Chondrocyte (in vitro differentiated cells): ENCODE measurements at regions not wholly inside any gene's neighbourhood (a gene's known extent, or its start where the extent isn't known, plus 50 kb on each side); places are given as distances from the start of the nearest gene placed in this dataset.

ENCODE experiments used
- DNase-seq: peaks from one replicate; pipeline ENCODE4 v3.0.0; 2021; ENCODE audit warnings: mixed read lengths, low spot score
- H3K27ac Mint-ChIP-seq: one replicate; pipeline ENCODE4 v1.8.0; 2021; ENCODE audit warnings: mild to moderate bottlenecking, moderate library complexity, mixed read lengths; ENCODE audit not compliant: unreplicated experiment
- H3K27me3 Mint-ChIP-seq: 2 replicates; pipeline ENCODE4 v1.8.0; 2021; ENCODE audit warnings: low read depth, mixed read lengths
- H3K36me3 Mint-ChIP-seq: 2 replicates; pipeline ENCODE4 v1.8.0; 2021; ENCODE audit warnings: low read depth, mixed read lengths
- H3K4me1 Mint-ChIP-seq: 2 replicates; pipeline ENCODE4 v1.8.0; 2021; ENCODE audit warnings: low read depth, mild to moderate bottlenecking, mixed read lengths
- H3K4me3 Mint-ChIP-seq: one replicate; pipeline ENCODE4 v1.8.0; 2021; ENCODE audit warnings: mild to moderate bottlenecking, moderate library complexity, mixed read lengths; ENCODE audit not compliant: unreplicated experiment
- H3K9me3 Mint-ChIP-seq: 2 replicates; pipeline ENCODE4 v1.8.0; 2021; ENCODE audit warnings: low read depth, mixed read lengths
- TF ChIP-seq, protein P1 (sequence below): fragments of 200-600 bp; sonication (generic); IDR thresholded peaks from 2 replicates; pipeline ENCODE4 v1.5.0; 2021; ENCODE audit warnings: antibody characterized with exemption, mild to moderate bottlenecking, moderate library complexity

DNA sequence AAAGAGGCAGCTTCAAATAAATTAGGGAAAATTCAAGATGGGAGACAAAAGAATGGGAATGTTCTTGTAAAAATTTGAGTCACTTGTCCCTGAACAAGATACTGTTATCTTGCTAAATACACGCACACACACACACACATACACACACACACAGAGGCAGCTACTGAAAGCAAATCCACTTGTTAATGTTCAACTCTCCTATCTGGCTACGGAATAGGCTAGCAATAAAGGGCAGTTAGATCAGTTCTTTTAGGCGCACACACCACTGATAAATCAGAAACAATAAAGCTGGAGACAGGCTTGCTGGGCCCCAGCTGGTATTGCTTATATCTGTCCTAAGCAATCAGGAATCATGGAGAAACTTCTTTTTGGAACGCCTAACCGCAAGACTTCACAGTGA lies 461.6 kb downstream of the BCL11A start:
- TF ChIP-seq, protein P1, sequence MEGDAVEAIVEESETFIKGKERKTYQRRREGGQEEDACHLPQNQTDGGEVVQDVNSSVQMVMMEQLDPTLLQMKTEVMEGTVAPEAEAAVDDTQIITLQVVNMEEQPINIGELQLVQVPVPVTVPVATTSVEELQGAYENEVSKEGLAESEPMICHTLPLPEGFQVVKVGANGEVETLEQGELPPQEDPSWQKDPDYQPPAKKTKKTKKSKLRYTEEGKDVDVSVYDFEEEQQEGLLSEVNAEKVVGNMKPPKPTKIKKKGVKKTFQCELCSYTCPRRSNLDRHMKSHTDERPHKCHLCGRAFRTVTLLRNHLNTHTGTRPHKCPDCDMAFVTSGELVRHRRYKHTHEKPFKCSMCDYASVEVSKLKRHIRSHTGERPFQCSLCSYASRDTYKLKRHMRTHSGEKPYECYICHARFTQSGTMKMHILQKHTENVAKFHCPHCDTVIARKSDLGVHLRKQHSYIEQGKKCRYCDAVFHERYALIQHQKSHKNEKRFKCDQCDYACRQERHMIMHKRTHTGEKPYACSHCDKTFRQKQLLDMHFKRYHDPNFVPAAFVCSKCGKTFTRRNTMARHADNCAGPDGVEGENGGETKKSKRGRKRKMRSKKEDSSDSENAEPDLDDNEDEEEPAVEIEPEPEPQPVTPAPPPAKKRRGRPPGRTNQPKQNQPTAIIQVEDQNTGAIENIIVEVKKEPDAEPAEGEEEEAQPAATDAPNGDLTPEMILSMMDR, result no peak
- H3K9me3 Mint-ChIP-seq, result no peaks in the 10 kb centered on the region
- no peaks in the 10 kb centered on the region for H3K36me3 Mint-ChIP-seq
- no peaks in the 10 kb centered on the region for H3K4me1 Mint-ChIP-seq
- DNase-seq, result no peak
- H3K4me3 Mint-ChIP-seq, result no peak overlapping the region
- peaks cover 1% of the 10 kb centered on the region for H3K27me3 Mint-ChIP-seq
- no peak overlapping the region for H3K27ac Mint-ChIP-seq

DNA sequence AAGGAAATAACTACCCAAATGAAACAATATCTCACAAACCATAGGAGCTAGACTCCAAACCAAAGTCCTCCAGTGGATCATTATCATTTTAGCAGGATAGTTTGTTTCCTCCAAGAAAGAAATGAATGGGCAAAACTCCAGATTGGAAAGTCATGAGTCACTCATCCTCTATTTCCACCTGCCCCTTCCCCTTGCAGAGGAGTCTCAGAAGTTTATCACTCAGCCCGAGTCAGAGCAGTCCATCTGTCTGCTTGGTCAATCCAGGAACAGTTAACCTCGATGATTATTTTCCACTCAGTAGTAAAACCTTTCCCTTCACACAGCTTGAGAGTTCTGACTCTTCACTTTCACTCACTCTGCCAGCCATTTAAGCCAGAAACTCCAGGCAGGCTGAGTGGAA lies 462.2 kb downstream of the BCL11A start:
- no peak for DNase-seq
- no peak overlapping the region for H3K4me3 Mint-ChIP-seq
- no peak overlapping the region for H3K27ac Mint-ChIP-seq
- no peaks in the 10 kb centered on the region for H3K36me3 Mint-ChIP-seq
- no peaks in the 10 kb centered on the region for H3K9me3 Mint-ChIP-seq
- H3K27me3 Mint-ChIP-seq, result peaks cover 1% of the 10 kb centered on the region
- H3K4me1 Mint-ChIP-seq, result no peaks in the 10 kb centered on the region
- TF ChIP-seq, protein P1, result no peak

- H3K36me3 Mint-ChIP-seq, result no peaks in the 10 kb centered on the region
- H3K4me3 Mint-ChIP-seq, result no peak overlapping the region
- H3K9me3 Mint-ChIP-seq, result peaks cover 5% of the 10 kb centered on the region
- no peak overlapping the region for H3K27ac Mint-ChIP-seq
- TF ChIP-seq, protein P1, result no peak
- no peaks in the 10 kb centered on the region for H3K4me1 Mint-ChIP-seq
- H3K27me3 Mint-ChIP-seq, result no peaks in the 10 kb centered on the region
- DNase-seq, result no peak
Measured at GRCh38 chr2:60079562-60079961, 473.9 kb downstream of the BCL11A start.

DNA sequence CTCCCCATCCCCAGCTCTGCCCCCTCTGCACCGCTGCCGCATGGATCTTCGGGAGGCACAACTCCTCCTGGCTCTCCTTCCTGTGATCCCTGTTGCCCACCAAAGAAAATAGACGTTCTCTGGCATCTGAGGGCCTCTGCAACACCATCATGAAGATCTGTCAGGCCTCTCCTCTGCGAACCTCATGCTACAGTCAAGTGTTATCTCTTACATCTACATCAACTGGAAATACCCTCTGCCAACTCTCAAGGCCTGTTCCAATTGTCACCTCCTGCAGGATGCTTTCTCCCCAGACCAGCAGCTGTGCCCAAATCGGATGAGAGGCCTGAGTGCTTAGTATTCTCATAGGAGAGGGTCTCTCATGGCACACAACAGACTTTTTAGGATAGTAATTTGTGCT lies 478.4 kb downstream of the BCL11A start:
- H3K4me3 Mint-ChIP-seq, result no peak overlapping the region
- peaks cover 6% of the 10 kb centered on the region for H3K4me1 Mint-ChIP-seq
- TF ChIP-seq, protein P1, result no peak
- H3K27ac Mint-ChIP-seq, result no peak overlapping the region
- H3K9me3 Mint-ChIP-seq, result no peaks in the 10 kb centered on the region
- H3K36me3 Mint-ChIP-seq, result no peaks in the 10 kb centered on the region
- peaks cover 6% of the 10 kb centered on the region for H3K27me3 Mint-ChIP-seq
- DNase-seq, result no peak

DNA sequence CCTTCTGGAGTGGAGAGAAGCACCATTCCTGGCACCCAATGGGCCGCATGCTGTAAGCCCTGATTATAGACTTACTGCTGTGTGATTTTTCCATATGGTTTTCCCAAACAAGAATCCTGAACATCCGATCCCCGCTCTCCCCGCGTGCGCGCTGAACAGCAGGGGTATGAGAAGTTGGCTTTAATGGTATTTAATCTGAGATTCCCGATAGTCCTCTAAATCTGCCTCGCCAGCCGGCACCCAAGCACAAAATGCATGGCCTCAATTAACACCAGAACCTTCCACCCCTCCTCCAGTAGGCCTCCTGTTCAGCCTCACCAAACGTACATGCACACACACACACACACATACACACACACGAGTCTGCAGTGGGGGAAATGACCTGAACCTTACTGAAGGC lies 480.3 kb downstream of the BCL11A start:
- Mint-ChIP-seq H3K27ac (no peak overlapping the region), H3K9me3 (no peaks in the 10 kb centered on the region), H3K27me3 (peaks cover 15% of the 10 kb centered on the region), H3K4me1 (peaks cover 7% of the 10 kb centered on the region), H3K4me3 (no peak overlapping the region), H3K36me3 (no peaks in the 10 kb centered on the region)
- no peak for DNase-seq
- TF ChIP-seq, protein P1, result no peak
